Ascending aorta (tissue), 2 donors: ENCODE measurements at regions not wholly inside any gene's neighbourhood (a gene's known extent, or its start where the extent isn't known, plus 50 kb on each side); places are given as distances from the start of the nearest gene placed in this dataset.

ENCODE experiments used
- DNase-seq, 2 donors: peaks; one replicate each; pipeline ENCODE4 v3.0.0-alpha.2; 2019; ENCODE audit warnings: low spot score in 2 of 2
- H3K27ac ChIP-seq, 2 donors: fragments of 200-600 bp; sonication (generic); one replicate each; pipeline ENCODE4 v1.5.1; 2016 to 2017; ENCODE audit warnings: mild to moderate bottlenecking in 1 of 2
- H3K27me3 ChIP-seq: fragments of 200-600 bp; sonication (generic); one replicate; pipeline ENCODE4 v1.5.1; 2017
- H3K36me3 ChIP-seq, 2 donors: fragments of 200-600 bp; sonication (generic); one replicate each; pipeline ENCODE4 v1.5.1; 2016
- H3K4me1 ChIP-seq, 2 donors: fragments of 200-600 bp; sonication (generic); one replicate each; pipeline ENCODE4 v1.5.1; 2016 to 2017; ENCODE audit warnings: mild to moderate bottlenecking in 1 of 2
- H3K4me3 ChIP-seq, 2 donors: fragments of 200-600 bp; sonication (generic); one replicate each; pipeline ENCODE4 v1.5.1; 2016 to 2017; ENCODE audit warnings: mild to moderate bottlenecking in 1 of 2
- H3K9me3 ChIP-seq, 2 donors: fragments of 200-600 bp; sonication (generic); one replicate each; pipeline ENCODE4 v1.5.1; 2016
- intact Hi-C: fragments of 100-400 bp; cut with DNase I; formaldehyde crosslinking; loops from one replicate; pipeline ENCODE4 v1.15.1; 2023
- TF ChIP-seq, protein P1 (sequence below), 3 experiments: fragments of 200-600 bp in 2 of 3; fragments of 450-650 bp in 1 of 3; sonication (generic) in 2 of 3; IDR thresholded peaks; one replicate each; pipeline ENCODE4 v1.5.1; 2016 to 2019; ENCODE audit warnings: antibody characterized with exemption in 3 of 3, mild to moderate bottlenecking in 1 of 3, moderate library complexity in 1 of 3

DNA sequence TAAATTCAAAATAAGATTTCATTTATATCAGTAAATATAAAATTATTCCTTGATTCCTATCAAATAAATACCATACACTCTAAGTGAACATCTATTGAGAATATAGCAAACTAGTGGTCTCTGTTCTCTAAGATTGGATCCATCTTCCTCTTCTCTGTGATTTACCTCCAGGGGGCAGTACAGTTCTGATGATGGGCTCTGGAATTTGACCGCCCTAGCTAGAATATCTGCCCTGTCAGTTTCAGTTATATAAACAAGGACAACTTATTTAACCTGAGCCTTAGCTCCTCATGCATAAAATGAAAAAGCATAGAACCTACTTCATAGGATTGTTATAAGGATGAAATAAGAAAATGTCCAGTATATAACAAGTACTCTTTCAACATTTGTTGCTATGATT, 171.1 kb upstream of the CCDC54 start:
- TF ChIP-seq, protein P1, sequence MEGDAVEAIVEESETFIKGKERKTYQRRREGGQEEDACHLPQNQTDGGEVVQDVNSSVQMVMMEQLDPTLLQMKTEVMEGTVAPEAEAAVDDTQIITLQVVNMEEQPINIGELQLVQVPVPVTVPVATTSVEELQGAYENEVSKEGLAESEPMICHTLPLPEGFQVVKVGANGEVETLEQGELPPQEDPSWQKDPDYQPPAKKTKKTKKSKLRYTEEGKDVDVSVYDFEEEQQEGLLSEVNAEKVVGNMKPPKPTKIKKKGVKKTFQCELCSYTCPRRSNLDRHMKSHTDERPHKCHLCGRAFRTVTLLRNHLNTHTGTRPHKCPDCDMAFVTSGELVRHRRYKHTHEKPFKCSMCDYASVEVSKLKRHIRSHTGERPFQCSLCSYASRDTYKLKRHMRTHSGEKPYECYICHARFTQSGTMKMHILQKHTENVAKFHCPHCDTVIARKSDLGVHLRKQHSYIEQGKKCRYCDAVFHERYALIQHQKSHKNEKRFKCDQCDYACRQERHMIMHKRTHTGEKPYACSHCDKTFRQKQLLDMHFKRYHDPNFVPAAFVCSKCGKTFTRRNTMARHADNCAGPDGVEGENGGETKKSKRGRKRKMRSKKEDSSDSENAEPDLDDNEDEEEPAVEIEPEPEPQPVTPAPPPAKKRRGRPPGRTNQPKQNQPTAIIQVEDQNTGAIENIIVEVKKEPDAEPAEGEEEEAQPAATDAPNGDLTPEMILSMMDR (IDR thresholded peaks at IDR 0.05), result peak in 2 of 3 experiments; percentile 31 to 40
- DNase-seq, result no peak
- Histone ChIP-seq H3K4me3 (no peak overlapping the region), H3K27ac (peak overlapping the region in 1 of 2 donors; percentile 69), H3K36me3 (no peaks in the 10 kb centered on the region), H3K9me3 (no peaks in the 10 kb centered on the region), H3K27me3 (no peaks in the 10 kb centered on the region), H3K4me1 (peaks cover 6 to 29% of the 10 kb centered on the region in 2 donors)
- intact Hi-C loops, result loop anchor here (5.0 kb wide), 1 partner anchor 316 kb away; the partner anchor contains the start of gene BBX

DNA sequence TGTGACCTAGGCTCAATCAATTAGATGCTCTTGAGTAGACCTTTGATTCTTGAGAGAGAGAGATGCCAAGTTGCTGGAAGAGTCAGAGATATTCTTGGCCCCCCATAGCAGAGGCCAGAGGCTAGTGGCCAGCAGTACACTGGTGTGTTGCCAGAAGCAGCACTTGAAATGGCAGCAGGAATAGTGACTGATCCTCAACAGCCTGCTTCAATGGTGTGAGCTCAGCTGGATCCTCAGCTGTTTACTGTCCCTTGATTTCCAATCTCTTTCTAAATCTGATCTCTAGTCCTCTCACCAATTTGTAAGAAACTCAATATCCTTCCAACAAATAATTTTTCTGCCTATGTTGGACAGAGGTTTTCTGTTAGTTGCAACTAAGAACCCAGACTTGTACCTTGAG, 170.3 kb upstream of the CCDC54 start:
- Histone ChIP-seq H3K36me3 (no peaks in the 10 kb centered on the region), H3K27me3 (no peaks in the 10 kb centered on the region), H3K4me3 (no peak overlapping the region), H3K9me3 (no peaks in the 10 kb centered on the region), H3K27ac (peak overlapping the region; percentile 69 to 83), H3K4me1 (peaks cover 6 to 29% of the 10 kb centered on the region in 2 donors)
- no peak for DNase-seq
- intact Hi-C loops, result loop anchor here (5.0 kb wide), 1 partner anchor 315 kb away; the partner anchor contains the start of gene BBX
- TF ChIP-seq, protein P1 (IDR thresholded peaks at IDR 0.05), result no peak

DNA sequence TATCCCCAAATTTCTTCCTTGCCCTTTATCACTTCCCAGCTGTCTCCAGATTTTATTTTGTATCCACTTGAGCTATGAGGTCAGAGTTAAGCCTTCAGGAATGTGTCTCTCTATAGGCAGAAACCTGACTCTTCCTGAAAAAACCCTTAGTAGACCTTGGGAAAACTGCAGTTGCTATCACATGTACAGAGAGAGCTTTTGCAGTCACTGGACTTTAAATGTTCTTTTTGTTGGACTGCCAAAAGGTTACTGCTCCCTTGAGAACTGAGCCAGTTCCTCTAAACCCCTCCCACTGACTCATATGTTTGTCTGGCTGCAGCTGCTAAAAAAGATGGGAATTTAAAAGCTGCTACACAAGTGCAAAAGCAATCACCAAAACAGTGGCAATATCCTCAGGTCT, 169.1 kb upstream of the CCDC54 start:
- intact Hi-C loops, result loop anchor here (5.0 kb wide), 1 partner anchor 314 kb away; the partner anchor contains the start of gene BBX
- H3K27me3 ChIP-seq, result no peaks in the 10 kb centered on the region
- peak overlapping the region; percentile 7 to 27 for H3K4me3 ChIP-seq
- DNase-seq, result peak in 1 of 2 donors; percentile 76
- peaks cover 6 to 32% of the 10 kb centered on the region in 2 donors for H3K4me1 ChIP-seq
- H3K27ac ChIP-seq, result peak overlapping the region; percentile 69 to 83
- TF ChIP-seq, protein P1 (IDR thresholded peaks at IDR 0.05), result no peak
- no peaks in the 10 kb centered on the region for H3K36me3 ChIP-seq
- H3K9me3 ChIP-seq, result no peaks in the 10 kb centered on the region

GRCh38 chr3:107208796-107209195, 168.4 kb upstream of the CCDC54 start:
- Histone ChIP-seq H3K27me3 (no peaks in the 10 kb centered on the region), H3K4me1 (peaks cover 6 to 35% of the 10 kb centered on the region in 2 donors), H3K4me3 (peak overlapping the region; percentile 27 to 32), H3K9me3 (no peaks in the 10 kb centered on the region), H3K27ac (peak overlapping the region; percentile 69 to 83), H3K36me3 (no peaks in the 10 kb centered on the region)
- TF ChIP-seq, protein P1 (IDR thresholded peaks at IDR 0.05), result no peak
- intact Hi-C loops, result loop anchor here (5.0 kb wide), 1 partner anchor 314 kb away; the partner anchor contains the start of gene BBX
- DNase-seq, result no peak

DNA sequence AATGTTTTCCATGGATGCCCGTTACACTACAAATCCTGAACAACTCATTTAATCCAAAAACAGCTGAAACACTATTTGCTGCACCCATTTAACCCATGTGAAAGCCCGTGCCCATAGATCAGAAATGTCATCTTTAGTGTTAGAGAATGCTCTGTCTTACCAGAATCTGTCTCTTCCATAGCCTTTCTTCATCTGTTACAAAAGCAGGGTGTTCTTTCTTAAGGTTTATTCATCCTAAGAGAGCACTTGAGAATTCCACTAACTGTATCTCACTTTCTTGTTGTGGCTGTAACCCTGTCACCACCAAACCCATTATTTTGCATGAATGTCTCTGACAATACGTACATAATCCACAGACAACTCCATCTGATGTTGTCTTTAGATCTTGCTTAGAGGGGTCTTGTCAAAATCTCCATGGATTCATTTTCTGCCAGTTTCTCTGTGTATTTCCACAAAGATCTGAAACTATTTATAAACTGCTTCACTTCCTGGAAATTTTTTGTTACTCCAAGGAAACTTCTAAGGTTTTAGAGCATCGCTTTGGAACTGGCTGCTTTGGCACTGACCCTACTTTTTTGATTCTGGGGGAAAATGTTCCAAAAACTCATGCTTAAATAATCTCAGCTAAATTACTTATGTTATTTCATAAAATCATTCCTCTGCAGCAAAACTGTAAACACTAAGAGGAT, 167.8 kb upstream of the CCDC54 start:
- H3K9me3 ChIP-seq, result no peaks in the 10 kb centered on the region
- TF ChIP-seq, protein P1 (IDR thresholded peaks at IDR 0.05), result no peak
- H3K36me3 ChIP-seq, result no peaks in the 10 kb centered on the region
- peak overlapping the region; percentile 69 to 83 for H3K27ac ChIP-seq
- intact Hi-C loops, result loop anchor here (5.0 kb wide), 1 partner anchor 313 kb away; the partner anchor contains the start of gene BBX
- H3K4me1 ChIP-seq, result peaks cover 6 to 35% of the 10 kb centered on the region in 2 donors
- peak overlapping the region in 1 of 2 donors; percentile 32 for H3K4me3 ChIP-seq
- no peaks in the 10 kb centered on the region for H3K27me3 ChIP-seq
- no peak for DNase-seq
